Femur (tissue), 1 donor: ENCODE measurements at regions not wholly inside any gene's neighbourhood (a gene's known extent, or its start where the extent isn't known, plus 50 kb on each side); places are given as distances from the start of the nearest gene placed in this dataset.

Experiments used
- DNase-seq: peaks from one replicate; pipeline ENCODE4 v3.0.0-alpha.2; 2017

- DNase-seq, result no peak
These were observed 53.5 kb upstream of the ACSL1 start for GRCh38 chr4:184879271-184879670.

GRCh38 chr4:184882276-184882675 lies 56.5 kb upstream of the ACSL1 start:
- DNase-seq, result no peak

GRCh38 chr4:184883024-184883423 lies 57.3 kb upstream of the ACSL1 start:
- DNase-seq, result no peak

GRCh38 chr4:184884883-184885282 lies 59.1 kb upstream of the ACSL1 start:
- no peak for DNase-seq

- no peak for DNase-seq
These were observed 59.8 kb upstream of the ACSL1 start for GRCh38 chr4:184885602-184886001.

- no peak for DNase-seq
These were observed 61.6 kb upstream of the ACSL1 start for GRCh38 chr4:184887333-184887732.

GRCh38 chr4:184887947-184888346 lies 62.2 kb upstream of the ACSL1 start:
- DNase-seq, result no peak

- no peak for DNase-seq
These were observed 64.0 kb upstream of the ACSL1 start for GRCh38 chr4:184889666-184890335.

GRCh38 chr4:184890499-184890898 lies 64.7 kb upstream of the ACSL1 start:
- no peak for DNase-seq

GRCh38 chr4:184891816-184892397 lies 66.1 kb upstream of the ACSL1 start:
- DNase-seq, result no peak

GRCh38 chr4:184892999-184893398 lies 67.2 kb upstream of the ACSL1 start:
- no peak for DNase-seq

GRCh38 chr4:184893801-184894571 lies 68.2 kb upstream of the ACSL1 start:
- no peak for DNase-seq

- no peak for DNase-seq
These were observed 69.4 kb upstream of the ACSL1 start for GRCh38 chr4:184895012-184895695.

GRCh38 chr4:184896868-184897715 lies 71.3 kb upstream of the ACSL1 start:
- no peak for DNase-seq

- no peak for DNase-seq
These were observed 72.1 kb upstream of the ACSL1 start for GRCh38 chr4:184897895-184898294.

- no peak for DNase-seq
These were observed 73.0 kb upstream of the ACSL1 start for GRCh38 chr4:184898793-184899192.

- DNase-seq, result no peak
These were observed 73.7 kb upstream of the ACSL1 start for GRCh38 chr4:184899261-184900134.

GRCh38 chr4:184900184-184900583 lies 74.4 kb upstream of the ACSL1 start:
- no peak for DNase-seq

- DNase-seq, result no peak
These were observed 76.8 kb upstream of the ACSL1 start for GRCh38 chr4:184902550-184902949.

GRCh38 chr4:184906480-184907097 lies 80.8 kb upstream of the ACSL1 start:
- DNase-seq, result no peak

- DNase-seq, result no peak
These were observed 81.4 kb upstream of the ACSL1 start for GRCh38 chr4:184907216-184907615.
